ENCODE measurements at regions not wholly inside any gene's neighbourhood (a gene's known extent, or its start where the extent isn't known, plus 50 kb on each side); places are given as distances from the start of the nearest gene placed in this dataset.
"Not testable (repeated sequence)": the region's sequence is repeated elsewhere in the genome, so short reads cannot be mapped to it uniquely, and the experiment has no call there.

DNA sequence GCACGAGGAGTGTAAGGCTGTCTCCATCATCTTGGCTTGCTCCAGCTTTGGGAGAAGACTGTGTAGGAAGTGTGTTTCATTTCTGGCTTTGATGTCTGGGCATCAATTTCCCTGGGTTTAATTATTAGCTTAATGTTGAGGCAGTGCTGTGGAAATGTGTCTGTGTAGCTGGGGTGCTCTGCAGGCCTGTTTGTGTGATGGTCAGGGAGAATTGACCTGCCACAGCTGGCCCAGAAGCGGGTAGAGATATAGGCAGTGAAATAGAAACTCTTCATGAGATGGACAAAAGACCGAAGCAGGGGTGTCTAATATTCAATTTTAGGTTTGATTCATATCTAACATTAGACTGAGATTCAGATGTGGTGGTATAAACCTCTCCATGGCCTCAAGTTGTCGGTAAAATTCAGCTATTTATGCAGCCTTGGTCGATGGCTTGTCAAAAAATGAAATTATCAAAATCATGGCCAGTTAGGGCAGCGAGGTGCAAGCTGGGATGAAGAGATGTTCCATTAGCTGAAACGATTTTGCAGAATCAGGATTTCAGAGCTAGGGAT is 95.3 kb upstream of the SNX9 start:
- no peak for DNase-seq

DNA sequence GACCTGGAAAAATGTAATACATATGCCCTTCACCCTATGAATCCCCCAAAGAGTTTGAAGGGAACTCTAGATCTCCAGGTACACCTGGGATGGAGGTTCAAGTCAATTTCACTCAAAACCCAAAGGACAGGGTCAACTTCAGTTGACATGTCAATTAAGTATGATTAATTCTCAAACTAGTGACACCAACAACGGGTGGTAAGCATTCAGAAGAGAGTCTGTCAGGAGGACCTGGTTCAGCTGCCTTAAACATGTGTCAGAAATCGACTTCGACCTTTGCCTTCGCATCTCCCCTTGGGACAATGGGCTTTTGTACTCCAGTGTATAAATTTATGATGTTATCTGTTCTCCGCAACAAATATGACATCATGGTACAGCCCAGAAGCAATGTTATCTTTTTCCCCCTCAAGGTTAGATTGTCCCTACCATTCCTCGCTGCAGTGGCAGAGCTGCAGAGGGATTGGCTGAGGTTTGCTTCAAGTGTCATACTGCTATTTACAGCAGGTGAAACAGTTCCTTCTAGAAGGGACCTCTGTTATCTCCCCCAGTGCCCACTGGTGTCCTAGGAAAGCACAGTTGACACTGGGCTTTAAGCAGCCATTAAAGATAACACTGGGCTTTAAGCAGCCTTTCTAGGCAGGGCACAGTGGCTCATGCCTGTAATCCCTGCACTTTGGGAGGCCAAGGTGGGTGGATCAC is 94.7 kb upstream of the SNX9 start:
- no peak for DNase-seq

DNA sequence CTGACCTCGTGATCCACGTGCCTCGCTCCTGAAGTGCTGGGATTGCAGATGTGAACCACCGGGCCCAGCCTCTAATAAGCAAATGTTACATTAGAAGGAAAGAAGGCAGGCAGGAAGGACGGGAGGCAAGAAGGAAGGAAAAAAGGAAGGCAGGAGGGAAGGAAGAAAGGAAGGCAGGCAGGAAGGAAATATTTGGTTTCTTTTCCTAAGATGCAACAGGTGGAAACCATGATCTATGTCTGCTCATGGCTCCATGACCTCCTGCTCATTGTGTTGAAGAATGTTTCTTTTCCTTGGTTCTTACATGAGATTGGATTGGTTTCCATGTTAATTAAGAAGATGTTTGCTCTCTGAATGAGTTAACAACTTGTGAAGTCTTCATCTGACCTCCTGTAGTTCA is 91.8 kb upstream of the SNX9 start:
- DNase-seq = no peak

DNA sequence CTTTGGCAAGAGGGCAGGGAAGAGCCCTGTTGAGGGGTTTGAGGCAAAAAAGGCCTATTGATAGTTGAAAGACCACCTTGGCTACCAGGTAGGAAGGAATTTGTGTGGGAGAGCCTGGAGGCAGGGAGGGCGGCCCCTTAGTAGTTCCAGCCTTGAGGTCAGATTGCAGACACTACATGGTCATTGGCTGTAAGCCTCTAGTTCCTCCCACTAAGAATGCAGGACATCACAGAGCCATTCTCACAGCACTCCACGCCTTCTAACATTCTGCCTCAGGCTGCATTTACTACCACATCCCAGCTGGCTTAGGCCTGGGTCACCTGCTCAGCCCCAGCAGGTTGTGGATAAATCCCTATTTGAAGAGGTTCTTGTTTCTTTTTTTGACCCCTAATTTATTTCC is 91.0 kb upstream of the SNX9 start:
- peak in 2 of 3 experiments; percentile 37 to 59 for DNase-seq

DNA sequence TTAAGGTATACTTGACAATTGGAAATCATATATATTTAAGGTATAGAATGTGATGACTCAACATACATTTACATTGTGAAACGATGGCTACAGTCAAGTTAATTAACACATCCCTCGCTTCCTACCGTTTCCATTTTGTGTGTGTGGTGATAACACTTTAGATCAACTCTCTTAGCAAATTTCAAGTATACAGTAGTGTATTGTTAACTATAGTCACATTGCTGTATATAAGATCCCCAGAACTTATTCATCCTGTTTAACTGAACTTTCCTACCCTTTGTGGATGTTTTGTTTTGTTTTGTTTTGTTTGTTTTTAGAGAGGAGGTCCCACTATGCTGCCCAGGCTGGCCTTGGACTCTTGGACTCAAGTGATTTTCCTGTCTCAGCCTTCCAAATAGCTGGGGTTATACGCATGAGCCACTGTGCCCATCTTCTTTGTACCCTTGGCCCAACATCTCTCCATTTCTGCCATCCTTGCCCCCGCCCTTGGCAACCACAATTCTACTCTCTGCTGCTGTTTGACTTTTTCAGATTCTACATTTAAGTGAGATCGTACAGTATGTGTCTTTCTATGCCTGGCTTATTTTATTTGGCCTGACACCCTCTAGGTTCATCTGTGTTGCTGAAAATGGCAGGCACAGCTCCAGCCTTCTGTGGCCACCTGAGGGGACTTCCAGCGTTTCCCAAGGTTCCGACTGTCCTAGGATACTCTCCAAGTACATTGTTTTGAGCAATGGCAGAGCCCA is 90.5 kb upstream of the SNX9 start:
- no peak for DNase-seq

DNA sequence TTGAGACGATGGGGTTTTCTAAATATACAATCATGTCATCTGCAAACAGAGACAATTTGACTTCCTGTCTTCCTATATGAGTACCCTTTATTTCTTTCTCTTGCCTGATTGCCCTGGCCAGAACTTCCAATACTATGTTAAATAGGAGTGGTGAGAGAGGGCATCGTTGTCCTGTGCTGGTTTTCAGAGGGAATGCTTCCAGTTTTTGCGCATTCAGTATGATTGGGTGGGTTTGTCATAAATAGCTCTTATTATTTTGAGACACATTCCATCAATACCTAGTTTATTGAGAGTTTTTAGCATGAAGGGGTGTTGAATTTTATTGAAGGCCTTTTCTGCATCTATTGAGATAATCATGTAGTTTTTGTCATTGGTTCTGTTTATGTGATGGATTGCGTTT is 86.5 kb upstream of the SNX9 start:
- not testable (repeated sequence) for DNase-seq

DNA sequence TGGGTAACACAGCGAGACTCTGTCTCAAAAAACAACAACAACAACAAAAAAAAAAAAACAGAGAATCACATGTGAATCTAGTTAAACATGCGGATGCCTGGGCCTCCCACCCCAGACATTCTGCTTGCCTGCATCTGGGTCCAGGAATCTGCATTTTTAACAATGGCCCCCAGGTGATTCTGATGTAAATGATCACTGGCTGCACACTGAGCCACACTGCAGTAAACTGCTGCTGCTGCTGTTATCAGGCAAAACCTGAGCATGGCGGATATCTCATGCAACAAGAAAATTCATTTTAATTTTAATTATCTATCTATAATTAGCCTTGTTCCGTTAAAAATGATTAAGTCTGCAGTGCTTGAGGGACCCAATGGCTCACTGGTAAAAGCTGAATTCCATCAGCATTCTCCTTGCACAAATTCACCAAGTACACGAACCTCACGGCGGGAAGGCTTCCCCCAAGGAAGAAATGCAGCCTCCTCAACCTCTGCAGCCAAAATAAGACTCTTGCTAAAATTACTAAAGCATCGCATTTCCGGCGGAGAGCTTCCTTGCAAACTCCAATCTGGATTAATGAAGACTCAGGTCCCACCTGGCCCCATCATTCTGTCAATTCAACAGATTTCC is 81.6 kb upstream of the SNX9 start:
- DNase-seq = no peak

DNA sequence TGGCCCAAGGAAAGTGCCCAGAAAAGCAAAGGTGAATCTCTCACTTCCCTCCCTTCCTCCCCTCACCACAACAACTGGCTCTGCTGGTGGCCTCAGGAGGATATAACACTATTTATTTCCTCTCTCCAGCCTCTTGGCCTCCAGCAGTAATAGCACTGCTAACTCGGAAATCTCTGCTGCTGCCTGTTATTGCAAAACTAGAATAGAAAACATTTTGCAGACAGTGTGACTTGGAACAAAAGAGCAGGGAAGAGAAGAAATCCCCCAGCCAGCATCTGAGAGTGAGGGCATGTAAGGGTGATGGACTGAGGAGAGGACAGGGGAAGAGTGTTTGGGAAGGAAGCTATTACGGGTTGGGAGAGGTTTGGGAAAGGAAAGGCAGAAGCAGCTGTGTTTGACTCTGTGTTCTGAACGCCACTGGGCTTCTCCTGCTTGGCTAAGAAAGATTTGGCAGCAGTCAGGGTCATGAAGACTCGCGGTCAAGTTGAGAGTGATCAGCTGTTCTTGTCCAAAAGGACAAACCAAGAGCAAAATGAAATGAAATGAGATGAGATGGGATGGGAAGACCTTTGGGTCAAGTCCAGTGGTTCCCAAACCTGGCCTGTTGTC is 81.0 kb upstream of the SNX9 start:
- no peak for DNase-seq

DNA sequence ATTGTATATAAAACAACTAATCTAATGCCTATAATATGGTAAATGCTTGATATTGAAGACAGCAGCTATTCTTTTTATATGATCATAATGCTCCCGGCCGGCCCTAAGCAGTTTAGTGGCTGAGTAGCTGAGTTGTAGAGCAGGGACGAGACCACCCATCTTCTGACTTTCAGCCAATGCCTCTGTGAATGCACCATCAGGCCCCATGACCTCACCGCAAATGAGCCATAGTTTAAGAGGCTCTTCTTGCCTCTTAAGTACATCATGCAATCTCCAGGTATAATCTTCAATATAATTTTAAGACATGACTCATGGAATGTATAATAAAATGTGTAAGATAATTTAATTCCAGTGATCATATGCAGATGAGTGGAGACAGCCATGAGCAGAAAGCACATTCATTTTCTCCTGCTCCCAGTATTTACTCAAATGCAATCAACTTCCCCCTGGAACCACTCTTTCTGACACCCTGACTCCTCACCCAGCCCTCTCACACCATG is 78.9 kb upstream of the SNX9 start:
- DNase-seq = no peak

DNA sequence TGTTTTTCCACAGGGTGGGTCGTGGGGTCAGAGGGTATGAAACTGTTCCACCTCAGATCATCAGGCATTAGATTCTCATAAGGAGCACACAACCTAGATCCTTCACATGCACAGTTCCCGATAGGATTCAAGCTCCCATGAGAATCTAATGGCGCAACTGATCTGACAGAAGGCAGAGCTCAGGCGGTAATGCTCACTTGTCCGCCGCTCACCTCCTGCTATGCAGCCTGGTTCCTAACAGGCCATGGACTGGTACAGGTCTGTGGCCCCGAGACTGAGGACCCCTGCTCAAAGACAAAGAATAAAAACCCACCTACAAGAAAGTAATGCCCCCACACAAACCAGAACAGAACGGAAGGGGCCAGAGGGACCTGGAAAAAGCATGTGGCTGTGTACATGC is 76.1 kb upstream of the SNX9 start:
- DNase-seq = no peak

DNA sequence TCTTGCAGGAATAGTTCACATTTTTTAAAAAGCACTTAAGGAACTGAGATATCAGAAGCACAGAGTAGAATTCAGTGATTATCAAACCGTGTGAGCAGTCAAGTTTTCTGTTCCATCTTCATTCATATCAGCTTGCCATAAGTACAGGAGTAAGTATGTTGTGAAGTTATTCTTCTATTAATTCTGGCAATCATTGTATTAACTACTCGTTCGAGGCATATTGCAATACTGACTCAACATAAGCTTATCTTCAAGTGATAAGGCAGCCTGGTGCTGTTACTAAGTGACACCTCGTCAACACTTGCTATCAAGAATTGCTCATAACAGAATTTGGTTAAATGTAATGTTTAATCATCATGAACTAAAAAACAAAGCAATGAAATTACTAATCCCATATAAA is 75.7 kb upstream of the SNX9 start:
- DNase-seq = no peak

DNA sequence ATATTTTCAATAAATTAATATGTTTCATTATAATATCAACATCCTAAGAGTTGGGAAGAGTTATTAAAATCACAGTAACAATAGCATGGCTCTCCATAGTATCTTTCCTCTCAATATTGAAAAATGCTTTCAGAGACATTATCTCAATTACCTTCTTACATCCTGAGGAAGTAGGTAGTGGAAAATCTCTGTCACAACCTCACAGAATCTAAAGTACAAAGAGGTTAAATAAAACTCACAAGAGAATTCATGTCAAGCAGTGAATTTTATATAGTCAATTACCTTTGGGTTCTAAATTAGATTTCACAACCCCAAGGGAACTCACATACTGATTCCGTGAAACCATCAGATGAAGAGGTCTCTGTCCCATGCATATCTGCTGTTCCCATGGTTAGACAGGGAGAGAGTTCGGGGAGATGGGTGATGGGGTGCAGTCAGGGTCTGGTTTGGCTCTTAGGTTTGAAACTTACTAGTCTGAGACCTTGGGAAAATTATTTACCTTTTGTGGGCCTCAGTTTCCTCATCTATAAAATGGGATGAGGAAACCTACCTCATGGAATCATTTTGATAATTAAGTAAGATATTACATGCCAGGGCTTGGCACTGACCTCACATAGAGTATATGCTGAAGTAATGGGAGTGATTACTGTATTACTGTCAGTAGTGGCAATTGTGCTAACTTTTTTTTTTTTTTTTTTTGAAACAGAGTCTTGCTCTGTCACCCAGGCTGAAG is 74.0 kb upstream of the SNX9 start:
- no peak for DNase-seq

DNA sequence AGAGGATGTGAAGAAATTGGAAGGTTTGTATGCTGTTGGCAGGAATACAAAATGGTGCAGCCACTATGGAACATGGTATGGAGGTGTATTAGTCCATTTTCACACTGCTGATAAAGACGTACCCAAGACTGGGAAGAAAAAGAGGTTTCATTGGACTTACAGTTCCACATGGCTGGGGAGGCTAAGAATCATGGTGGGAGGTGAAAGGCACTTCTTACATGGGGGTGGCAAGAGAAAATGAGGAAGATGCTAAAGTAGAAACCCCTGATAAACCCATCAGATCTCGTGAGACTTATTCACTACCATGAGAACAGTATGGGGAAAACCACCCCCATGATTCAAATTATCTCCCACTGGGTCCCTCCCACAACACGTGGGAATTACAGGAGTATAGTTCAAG is 72.1 kb upstream of the SNX9 start:
- not testable (repeated sequence) for DNase-seq

DNA sequence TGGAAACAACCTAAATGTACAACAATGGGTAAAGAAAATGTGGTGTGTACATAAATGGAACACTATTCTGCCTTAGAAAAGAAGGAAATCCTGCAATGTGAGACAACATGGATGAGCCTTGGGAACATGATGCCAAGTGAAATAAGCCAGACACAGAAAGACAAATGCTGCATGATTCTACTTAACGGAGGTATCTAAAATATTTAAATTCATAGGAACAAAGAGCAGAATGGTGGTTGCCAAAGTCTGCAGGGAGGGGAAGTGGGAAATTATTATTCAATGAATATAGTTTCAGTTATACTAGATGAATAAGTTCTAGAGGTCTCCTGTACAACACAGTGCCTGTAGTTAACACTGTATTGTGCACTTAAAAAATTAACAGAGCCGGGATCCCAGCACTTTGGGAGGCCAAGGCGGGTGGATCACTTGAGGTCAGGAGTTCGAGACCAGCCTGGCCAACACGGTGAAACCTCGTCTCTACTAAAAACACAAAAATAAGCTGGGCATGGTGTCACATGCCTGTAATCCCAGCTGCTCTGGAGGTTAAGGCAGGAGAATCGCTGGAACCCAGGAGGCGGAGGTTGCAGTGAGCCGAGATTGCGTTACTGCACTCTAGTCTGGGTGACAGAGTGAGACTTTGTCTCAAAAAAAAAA is 71.4 kb upstream of the SNX9 start:
- DNase-seq = no peak

DNA sequence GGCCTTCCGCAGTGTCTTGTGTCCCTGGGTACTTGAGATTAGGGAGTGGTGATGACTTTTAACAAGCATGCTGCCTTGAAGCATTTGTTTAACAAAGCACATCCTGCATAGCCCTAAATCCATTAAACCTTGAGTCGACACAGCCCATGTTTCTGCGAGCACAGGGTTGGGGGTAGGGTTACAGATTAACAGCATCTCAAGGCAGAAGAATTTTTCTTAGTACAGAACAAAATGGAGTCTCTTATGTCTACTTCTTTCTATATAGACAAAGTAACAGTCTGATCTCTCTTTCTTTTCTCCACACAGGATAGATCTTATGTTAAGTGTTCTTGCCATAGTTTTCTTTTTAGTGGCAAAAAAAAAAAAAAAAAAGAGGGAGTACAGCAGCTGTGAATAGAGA is 70.2 kb upstream of the SNX9 start:
- not testable (repeated sequence) for DNase-seq

DNA sequence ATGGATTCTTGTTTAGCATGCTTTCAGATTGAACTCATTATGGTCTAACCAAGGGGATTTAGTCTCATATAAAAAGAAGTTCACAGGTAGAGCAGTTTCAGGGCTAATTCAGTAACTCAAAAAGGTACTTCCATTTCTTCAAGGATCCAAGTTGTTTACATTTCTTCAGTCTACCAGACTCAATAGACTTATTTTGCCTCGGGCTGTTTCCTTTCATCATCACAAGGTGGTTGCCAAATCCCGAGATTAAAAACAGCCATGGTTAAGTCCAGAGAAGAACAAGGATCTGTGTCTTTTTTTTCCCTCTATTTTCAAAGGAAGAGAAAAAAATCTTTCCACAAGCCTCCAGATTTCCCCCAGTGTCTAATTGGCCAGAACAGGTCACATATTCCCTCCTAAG is 69.8 kb upstream of the SNX9 start:
- no peak for DNase-seq

DNA sequence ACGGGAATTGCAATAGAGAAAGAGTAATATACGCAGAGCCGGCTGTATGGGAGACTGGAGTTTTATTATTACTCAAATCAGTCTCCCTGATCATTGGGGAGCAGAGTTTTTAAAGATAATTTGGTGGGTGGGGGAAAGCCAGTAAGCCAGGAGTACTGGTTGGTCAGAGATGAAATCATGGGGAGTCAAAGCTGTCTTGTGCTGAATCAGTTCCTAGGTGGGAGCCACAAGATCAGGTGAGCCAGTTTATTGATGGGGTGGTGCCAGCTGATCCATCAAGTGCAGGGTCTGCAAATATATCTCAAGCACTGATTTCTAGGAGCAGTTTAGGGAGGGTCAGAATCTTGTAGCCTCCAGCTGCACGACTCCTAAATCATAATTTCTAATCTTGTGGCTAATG is 69.2 kb upstream of the SNX9 start:
- DNase-seq = not testable (repeated sequence)

DNA sequence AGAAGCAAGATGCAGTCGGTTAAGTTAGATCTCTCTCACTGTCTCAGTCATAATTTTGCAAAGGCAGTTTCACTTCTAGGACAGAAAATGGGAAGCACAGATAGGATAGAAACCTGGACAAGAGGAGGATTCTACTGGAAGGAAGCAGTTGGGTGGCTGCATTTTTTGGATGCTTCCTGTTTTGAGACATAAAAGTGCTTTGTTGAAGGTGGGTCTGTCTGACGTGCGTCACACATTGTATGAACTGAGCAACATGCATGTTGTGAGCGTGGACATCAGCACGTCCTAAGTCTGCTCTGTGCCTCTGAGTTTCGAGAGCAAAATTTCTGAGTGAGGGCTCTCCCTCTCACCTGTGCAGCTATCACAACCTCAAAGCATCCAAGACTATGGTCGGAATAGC is 68.7 kb upstream of the SNX9 start:
- DNase-seq = no peak

DNA sequence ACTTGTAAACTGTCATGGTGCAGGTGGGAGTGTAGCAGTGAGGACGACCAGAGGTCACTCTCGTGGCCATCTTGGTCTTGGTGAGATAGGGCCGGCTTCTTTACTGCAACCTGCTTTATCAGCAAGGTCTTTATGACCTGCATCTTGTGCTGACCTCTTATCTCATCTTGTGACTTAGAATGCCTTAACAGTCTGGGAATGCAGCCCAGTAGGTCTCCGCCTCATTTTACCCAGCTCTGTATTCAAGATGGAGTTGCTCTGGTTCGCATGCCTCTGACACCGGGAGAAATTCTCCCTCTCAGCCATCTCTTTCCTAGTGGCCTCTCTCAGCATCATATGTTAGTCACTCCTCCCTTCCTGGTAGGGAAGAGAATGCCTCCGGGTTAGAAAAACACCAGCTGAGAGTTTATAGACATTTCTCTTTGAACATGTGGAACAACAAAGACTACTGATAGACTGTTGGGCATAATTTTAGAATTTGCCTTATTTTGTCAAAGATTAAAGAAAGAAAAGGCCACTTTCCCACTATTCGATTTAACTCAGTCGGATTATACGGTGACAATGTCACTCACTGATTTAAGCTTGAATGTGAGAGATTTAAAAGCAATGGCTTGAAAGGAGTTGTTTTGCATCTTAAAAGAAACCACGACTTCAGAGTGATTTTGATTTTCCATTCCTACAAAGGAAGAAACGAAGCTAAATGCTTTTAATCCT is 67.9 kb upstream of the SNX9 start:
- DNase-seq = no peak

DNA sequence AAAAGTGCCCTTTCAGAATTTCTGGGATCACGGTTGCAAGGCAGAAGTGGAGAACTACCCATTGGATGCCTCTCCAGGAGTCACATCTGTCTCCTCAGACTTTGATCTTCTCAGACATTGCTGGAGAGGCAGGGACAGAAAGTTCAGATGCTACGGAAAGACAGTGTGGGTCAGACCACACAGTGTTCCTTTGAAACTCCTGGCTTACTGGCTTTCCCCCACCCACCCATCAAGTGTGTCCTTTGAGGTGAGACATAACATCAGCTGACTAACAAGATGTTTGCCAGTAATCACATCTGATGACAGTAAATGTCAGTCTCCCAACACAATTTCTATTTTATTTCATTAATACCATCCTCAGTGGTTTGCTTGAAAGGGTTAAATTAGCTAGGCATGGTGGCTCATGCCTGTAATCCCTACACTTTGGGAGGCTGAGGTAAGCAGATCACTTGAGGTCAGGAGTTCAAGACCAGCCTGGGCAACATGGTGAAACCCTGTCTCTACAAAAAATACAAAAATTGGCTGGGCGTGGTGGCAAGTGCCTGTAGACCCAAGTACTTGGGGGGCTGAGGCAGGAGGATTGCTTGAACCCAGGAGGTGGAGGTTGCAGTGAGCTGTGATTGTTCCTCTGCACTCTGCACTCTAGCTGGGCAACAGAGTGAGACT is 67.2 kb upstream of the SNX9 start:
- no peak for DNase-seq
